Esophagus muscularis mucosa (tissue), 4 donors: ENCODE measurements at regions not wholly inside any gene's neighbourhood (a gene's known extent, or its start where the extent isn't known, plus 50 kb on each side); places are given as distances from the start of the nearest gene placed in this dataset.

ENCODE experiments used
- DNase-seq: peaks from one replicate; pipeline ENCODE4 v3.0.0-alpha.2; 2017; ENCODE audit errors: extremely low spot score
- H3K27ac ChIP-seq, 4 donors: fragments of 200-600 bp; sonication (generic); replicated peaks in 1 of 4; 1 replicate in 3 of 4; 2 replicates in 1 of 4; pipeline ENCODE4 v1.5.1; 2016 to 2019; ENCODE audit warnings: mild to moderate bottlenecking in 1 of 4
- H3K27me3 ChIP-seq, 4 donors: fragments of 200-600 bp; sonication (generic); one replicate each; pipeline versions ENCODE4 v1.5.1 to v1.6.0; 2016 to 2019
- H3K36me3 ChIP-seq, 4 donors: fragments of 200-600 bp; sonication (generic); one replicate each; pipeline ENCODE4 v1.5.1; 2016 to 2019
- H3K4me1 ChIP-seq, 4 donors: fragments of 200-600 bp; sonication (generic); one replicate each; pipeline ENCODE4 v1.5.1; 2016 to 2019
- H3K4me3 ChIP-seq, 4 donors: fragments of 200-600 bp; sonication (generic); 1 replicate in 2 of 4; 2 replicates in 2 of 4; pipeline ENCODE4 v1.5.1; 2016 to 2019; ENCODE audit warnings: mild to moderate bottlenecking in 4 of 4, moderate library complexity in 1 of 4
- H3K9me3 ChIP-seq, 4 donors: fragments of 200-600 bp; sonication (generic); 1 replicate in 3 of 4; 2 replicates in 1 of 4; pipeline ENCODE4 v1.5.1; 2016 to 2019
- EP300 ChIP-seq: sonication (generic); formaldehyde crosslinking; IDR thresholded peaks from one replicate; pipeline ENCODE4 v1.6.1; 2017; ENCODE audit warnings: antibody characterized with exemption
- POLR2A ChIP-seq: fragments of 450-650 bp; IDR thresholded peaks from one replicate; pipeline ENCODE4 v1.6.1; 2017; ENCODE audit warnings: antibody characterized with exemption, moderate library complexity, mild to moderate bottlenecking, low read depth
- POLR2AphosphoS5 ChIP-seq, 2 donors: sonication (generic); formaldehyde crosslinking; IDR thresholded peaks; one replicate each; pipeline ENCODE4 v1.6.1; 2017; ENCODE audit warnings: antibody characterized with exemption in 2 of 2
- WGBS: methylation state at CpG from one replicate; pipeline ENCODE4 v1.1.5; 2018; 5-methylcytosine and 5-hydroxymethylcytosine counted together
- intact Hi-C: fragments of 100-400 bp; cut with DNase I; formaldehyde crosslinking; loops from one replicate; pipeline ENCODE4 v1.15.1; 2023
- TF ChIP-seq, protein P1 (sequence below), 3 experiments: fragments of 200-600 bp in 2 of 3; fragments of 450-650 bp in 1 of 3; sonication (generic) in 2 of 3; IDR thresholded peaks; one replicate each; pipeline ENCODE4 v1.5.1; 2017 to 2019; ENCODE audit warnings: antibody characterized with exemption in 3 of 3, mild to moderate bottlenecking in 2 of 3, moderate library complexity in 1 of 3

DNA sequence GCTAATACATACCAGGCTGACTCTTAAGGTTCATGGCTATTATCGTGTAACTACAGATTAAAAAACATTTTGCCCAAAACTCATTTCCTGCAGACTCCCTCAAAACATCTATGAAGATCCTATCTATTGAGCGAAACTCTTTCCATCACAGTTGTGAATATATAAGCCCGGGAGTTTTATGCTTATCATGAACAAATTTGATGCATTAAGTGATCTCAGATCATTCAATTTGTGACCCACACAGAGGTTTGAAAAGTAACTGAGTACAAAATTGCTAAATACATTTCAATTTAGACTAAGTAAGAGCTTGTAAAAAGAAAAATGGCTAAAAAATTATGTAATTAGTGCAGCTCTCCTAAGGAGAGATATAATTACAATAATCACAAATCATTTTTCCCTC is 1228.8 kb upstream of the TENM4 start:
- DNase-seq, result no peak
- Histone ChIP-seq H3K9me3 (no peaks in the 10 kb centered on the region), H3K27me3 (no peaks in the 10 kb centered on the region), H3K36me3 (no peaks in the 10 kb centered on the region), H3K4me3 (no peak overlapping the region), H3K27ac (no peak overlapping the region), H3K4me1 (no peaks in the 10 kb centered on the region)
- TF ChIP-seq EP300 (no peak), POLR2A (no peak), POLR2AphosphoS5 (IDR thresholded peaks at IDR 0.05) (no peak)
- TF ChIP-seq, protein P1, sequence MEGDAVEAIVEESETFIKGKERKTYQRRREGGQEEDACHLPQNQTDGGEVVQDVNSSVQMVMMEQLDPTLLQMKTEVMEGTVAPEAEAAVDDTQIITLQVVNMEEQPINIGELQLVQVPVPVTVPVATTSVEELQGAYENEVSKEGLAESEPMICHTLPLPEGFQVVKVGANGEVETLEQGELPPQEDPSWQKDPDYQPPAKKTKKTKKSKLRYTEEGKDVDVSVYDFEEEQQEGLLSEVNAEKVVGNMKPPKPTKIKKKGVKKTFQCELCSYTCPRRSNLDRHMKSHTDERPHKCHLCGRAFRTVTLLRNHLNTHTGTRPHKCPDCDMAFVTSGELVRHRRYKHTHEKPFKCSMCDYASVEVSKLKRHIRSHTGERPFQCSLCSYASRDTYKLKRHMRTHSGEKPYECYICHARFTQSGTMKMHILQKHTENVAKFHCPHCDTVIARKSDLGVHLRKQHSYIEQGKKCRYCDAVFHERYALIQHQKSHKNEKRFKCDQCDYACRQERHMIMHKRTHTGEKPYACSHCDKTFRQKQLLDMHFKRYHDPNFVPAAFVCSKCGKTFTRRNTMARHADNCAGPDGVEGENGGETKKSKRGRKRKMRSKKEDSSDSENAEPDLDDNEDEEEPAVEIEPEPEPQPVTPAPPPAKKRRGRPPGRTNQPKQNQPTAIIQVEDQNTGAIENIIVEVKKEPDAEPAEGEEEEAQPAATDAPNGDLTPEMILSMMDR (IDR thresholded peaks at IDR 0.05), result no peak
- intact Hi-C loops, result no loop called here
- WGBS, result 73% methylated on average over 3 of the region's 3 CpGs

DNA sequence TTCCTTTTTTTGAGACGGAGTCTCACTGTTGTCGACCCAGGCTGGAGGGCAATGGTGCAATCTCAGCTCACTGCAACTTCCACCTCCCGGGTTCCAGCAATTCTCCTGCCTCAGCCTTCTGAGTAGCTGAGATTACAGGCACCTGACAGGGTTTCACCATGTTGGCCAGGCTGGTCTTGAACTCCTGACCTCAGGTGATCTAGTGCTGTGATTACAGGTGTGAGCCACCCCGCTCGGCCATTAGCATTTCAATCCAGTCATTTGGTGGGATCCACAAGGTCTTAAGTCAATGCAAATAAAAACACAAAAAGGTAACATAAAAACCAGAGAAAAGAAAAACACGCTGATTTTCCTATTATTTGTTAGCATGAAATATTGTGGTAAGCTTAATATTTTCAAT is 1227.2 kb upstream of the TENM4 start:
- Histone ChIP-seq H3K27me3 (no peaks in the 10 kb centered on the region), H3K9me3 (no peaks in the 10 kb centered on the region), H3K36me3 (no peaks in the 10 kb centered on the region), H3K4me3 (no peak overlapping the region), H3K4me1 (no peaks in the 10 kb centered on the region), H3K27ac (no peak overlapping the region)
- TF ChIP-seq, protein P1 (IDR thresholded peaks at IDR 0.05), result no peak
- no peak for TF ChIP-seq EP300
- 87% methylated on average over 6 of the region's 6 CpGs for WGBS
- intact Hi-C loops, result no loop called here
- no peak for DNase-seq

DNA sequence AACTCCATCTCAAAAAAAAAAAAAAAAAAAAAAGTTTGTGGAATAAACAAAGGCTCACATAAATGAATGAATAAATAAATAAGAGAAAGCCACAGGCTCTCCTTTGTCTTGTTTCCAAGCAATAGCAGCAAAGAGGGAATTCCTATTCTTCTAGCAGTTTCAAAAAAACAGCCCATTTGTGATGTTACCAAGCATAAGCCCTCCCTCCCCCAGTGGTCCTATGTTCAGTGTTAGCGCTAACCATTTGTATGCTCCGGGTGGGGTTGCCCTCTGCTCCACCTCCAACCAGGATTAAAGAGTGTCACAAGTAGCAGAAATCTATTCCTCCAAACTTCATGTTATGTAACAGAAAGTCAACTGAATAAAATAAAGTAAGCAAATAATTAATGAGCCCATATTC is 1215.0 kb upstream of the TENM4 start:
- no peak for TF ChIP-seq POLR2AphosphoS5 (IDR thresholded peaks at IDR 0.05)
- no peak for TF ChIP-seq EP300
- TF ChIP-seq, protein P1 (IDR thresholded peaks at IDR 0.05), result no peak
- no peak for TF ChIP-seq POLR2A
- intact Hi-C loops, result no loop called here
- DNase-seq, result no peak

DNA sequence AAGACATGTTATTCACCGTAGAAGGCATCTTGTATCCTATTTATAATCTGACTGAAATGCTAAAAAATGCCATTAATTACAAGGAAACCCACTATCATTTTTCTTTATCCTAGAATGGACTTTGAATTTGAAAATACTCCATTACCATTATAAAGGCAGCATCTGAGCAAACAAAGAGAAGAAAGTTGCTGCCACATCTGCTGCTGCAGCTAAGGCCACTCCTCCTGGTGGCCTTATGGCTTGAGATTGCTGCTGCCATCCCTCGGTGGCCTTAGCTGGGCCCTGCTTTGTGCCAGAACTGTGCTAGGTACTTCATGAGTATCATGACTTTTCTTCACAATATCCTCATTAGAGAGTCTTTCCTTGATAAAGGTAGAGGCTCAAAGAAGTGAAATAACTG is 1210.1 kb upstream of the TENM4 start:
- Histone ChIP-seq H3K4me1 (no peaks in the 10 kb centered on the region), H3K36me3 (no peaks in the 10 kb centered on the region), H3K4me3 (no peak overlapping the region), H3K27ac (no peak overlapping the region), H3K9me3 (no peaks in the 10 kb centered on the region), H3K27me3 (no peaks in the 10 kb centered on the region)
- WGBS, result 63% methylated on average over 2 of the region's 2 CpGs
- TF ChIP-seq, protein P1 (IDR thresholded peaks at IDR 0.05), result no peak
- TF ChIP-seq POLR2AphosphoS5 (IDR thresholded peaks at IDR 0.05) (no peak), EP300 (no peak), POLR2A (no peak)
- intact Hi-C loops, result no loop called here
- no peak for DNase-seq

More for the DNA sequence above, 1215.0 kb upstream of the TENM4 start:
- no peak overlapping the region for H3K4me3 ChIP-seq
- H3K9me3 ChIP-seq, result no peaks in the 10 kb centered on the region
- H3K27ac ChIP-seq, result no peak overlapping the region
- no peaks in the 10 kb centered on the region for H3K36me3 ChIP-seq
- H3K27me3 ChIP-seq, result no peaks in the 10 kb centered on the region
- H3K4me1 ChIP-seq, result no peaks in the 10 kb centered on the region
- WGBS, result 94% methylated on average over 2 of the region's 2 CpGs

DNA sequence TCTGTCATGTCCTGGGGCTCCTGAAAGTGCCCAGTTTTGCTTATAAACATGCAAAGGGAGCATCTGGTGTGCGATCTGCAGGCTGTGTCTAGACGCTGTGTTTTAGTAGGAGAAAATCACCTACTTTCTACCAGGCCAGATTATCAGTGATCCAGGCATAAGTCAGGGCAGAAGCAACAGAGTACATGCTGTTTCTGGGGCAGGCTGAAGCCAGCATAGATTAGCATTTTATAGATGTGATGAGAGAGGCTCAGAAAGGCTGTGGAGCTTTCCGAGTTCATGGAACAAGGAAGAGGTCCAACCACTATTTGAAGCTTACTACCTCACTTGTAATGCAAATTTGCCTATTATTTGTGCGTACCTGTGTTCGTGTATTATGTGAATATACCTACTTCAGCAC is 1208.4 kb upstream of the TENM4 start:
- no peaks in the 10 kb centered on the region for H3K4me1 ChIP-seq
- no peak overlapping the region for H3K4me3 ChIP-seq
- H3K27me3 ChIP-seq, result no peaks in the 10 kb centered on the region
- 94% methylated on average over 5 of the region's 5 CpGs for WGBS
- no peaks in the 10 kb centered on the region for H3K36me3 ChIP-seq
- intact Hi-C loops, result no loop called here
- TF ChIP-seq, protein P1 (IDR thresholded peaks at IDR 0.05), result no peak
- no peak for TF ChIP-seq POLR2AphosphoS5 (IDR thresholded peaks at IDR 0.05)
- H3K9me3 ChIP-seq, result no peaks in the 10 kb centered on the region
- no peak overlapping the region for H3K27ac ChIP-seq
- DNase-seq, result no peak
